OCI-LY7 (cell line): ENCODE measurements at regions not wholly inside any gene's neighbourhood (a gene's known extent, or its start where the extent isn't known, plus 50 kb on each side); places are given as distances from the start of the nearest gene placed in this dataset.

ENCODE experiments used
- BruUV-seq: library from RNA; stranded (reverse); fragments of 400-500 nt; replicated peaks from 2 replicates; lab custom pipeline; 2021; lab: Mats Ljungman, UMichigan
- CTCF ChIA-PET: fragments of 300-600 bp; sonication (Branson Sonifier 250); formaldehyde crosslinking; loops from one replicate; lab custom pipeline; 2022; ENCODE audit warnings: antibody characterized with exemption; ENCODE audit not compliant: unreplicated experiment; lab: Charles Lee
- POLR2A ChIA-PET: fragments of 300-600 bp; sonication (Branson Sonifier 250); formaldehyde crosslinking; loops from one replicate; lab custom pipeline; 2022; ENCODE audit warnings: antibody characterized with exemption; lab: Charles Lee
- DNase-seq: peaks from one replicate; pipeline ENCODE4 v3.0.0-alpha.2; 2015; ENCODE audit warnings: low spot score
- H2AFZ ChIP-seq: fragments of 200-600 bp; sonication (generic), shearing (Covaris generic); 2 replicates; pipeline ENCODE4 v1.6.1; 2014; ENCODE audit warnings: mild to moderate bottlenecking, antibody characterized with exemption, low read length, moderate library complexity
- H3K27ac ChIP-seq: fragments of 200-600 bp; sonication (generic); 2 replicates; pipeline ENCODE4 v1.5.1; 2014; ENCODE audit warnings: mixed run types, low read depth, mild to moderate bottlenecking, moderate library complexity, low read length, inconsistent platforms; ENCODE audit not compliant: poor library complexity, severe bottlenecking
- H3K36me3 ChIP-seq: fragments of 200-600 bp; sonication (generic); 2 replicates; pipeline ENCODE4 v1.6.1; 2014; ENCODE audit warnings: mild to moderate bottlenecking, antibody characterized with exemption, low read length, moderate library complexity, mixed read lengths; ENCODE audit not compliant: insufficient read depth
- H3K4me1 ChIP-seq: fragments of 200-600 bp; sonication (generic); 2 replicates; pipeline ENCODE4 v1.5.1; 2014; ENCODE audit warnings: mild to moderate bottlenecking, low read length; ENCODE audit not compliant: insufficient read depth, poor library complexity, severe bottlenecking
- H3K4me2 ChIP-seq: fragments of 200-600 bp; sonication (generic); 2 replicates; pipeline ENCODE4 v1.6.1; 2014; ENCODE audit warnings: mild to moderate bottlenecking, low read length
- H3K4me3 ChIP-seq: fragments of 200-600 bp; sonication (generic); 2 replicates; pipeline ENCODE4 v1.5.1; 2014; ENCODE audit warnings: mild to moderate bottlenecking, low read depth, low read length; ENCODE audit not compliant: poor library complexity, severe bottlenecking
- H3K79me2 ChIP-seq: fragments of 200-600 bp; sonication (generic); 2 replicates; pipeline ENCODE4 v1.6.1; 2016; ENCODE audit warnings: low read depth, mild to moderate bottlenecking, low read length, moderate library complexity, mixed read lengths; ENCODE audit not compliant: insufficient read depth
- H3K9me2 ChIP-seq: fragments of 200-600 bp; sonication (generic); 2 replicates; pipeline ENCODE4 v1.6.1; 2016; ENCODE audit warnings: mild to moderate bottlenecking, low read length, mixed read lengths; ENCODE audit not compliant: insufficient read depth
- H3K9me3 ChIP-seq: fragments of 200-600 bp; sonication (generic); 2 replicates; pipeline ENCODE4 v1.6.1; 2014; ENCODE audit warnings: mild to moderate bottlenecking, mixed run types, low read length, mixed read lengths
- H4K20me1 ChIP-seq: fragments of 200-600 bp; sonication (generic); 2 replicates; pipeline ENCODE4 v1.6.1; 2014; ENCODE audit warnings: mild to moderate bottlenecking, antibody characterized with exemption, low read length, moderate library complexity, mixed read lengths; ENCODE audit not compliant: insufficient read depth
- CTCF ChIP-seq: fragments of 200-600 bp; sonication (generic); conservative IDR thresholded peaks from 2 replicates; pipeline ENCODE4 v1.5.1; 2014; ENCODE audit warnings: mild to moderate bottlenecking, antibody characterized with exemption, low read length, moderate library complexity, mixed read lengths
- EZH2phosphoT487 ChIP-seq: fragments of 200-600 bp; sonication (generic); IDR thresholded peaks from 2 replicates; pipeline ENCODE4 v1.6.1; 2018; ENCODE audit warnings: low read depth, borderline replicate concordance, mild to moderate bottlenecking, mixed run types, antibody characterized with exemption, low read length, moderate library complexity, mixed read lengths
- intact Hi-C: fragments of 100-400 bp; cut with micrococcal nuclease; formaldehyde crosslinking; loops from one replicate; pipeline ENCODE4 v1.10.0; 2022; ENCODE audit not compliant: unreplicated experiment

- H2AFZ ChIP-seq = no peak overlapping the region
- no peaks in the 10 kb centered on the region for H3K79me2 ChIP-seq
- no peaks in the 10 kb centered on the region for H3K4me1 ChIP-seq
- TF ChIP-seq CTCF (no peak), EZH2phosphoT487 (no peak)
- no peak overlapping the region for H3K4me3 ChIP-seq
- H3K36me3 ChIP-seq = no peaks in the 10 kb centered on the region
- no peak overlapping the region for H3K27ac ChIP-seq
- H3K9me2 ChIP-seq = no peaks in the 10 kb centered on the region
- CTCF ChIA-PET = no interaction called here
- no peak overlapping the region for H3K4me2 ChIP-seq
- no peak for DNase-seq
- POLR2A ChIA-PET = no interaction called here
- H4K20me1 ChIP-seq = no peaks in the 10 kb centered on the region
- intact Hi-C loops = no loop called here
- H3K9me3 ChIP-seq = no peaks in the 10 kb centered on the region
- BruUV-seq = no TSS peak
These were observed 373.1 kb downstream of the LRIG3 start for GRCh38 chr12:58547217-58547616.

GRCh38 chr12:58548801-58549200 lies 371.5 kb downstream of the LRIG3 start:
- Histone ChIP-seq H3K4me1 (no peaks in the 10 kb centered on the region), H3K9me3 (no peaks in the 10 kb centered on the region), H4K20me1 (no peaks in the 10 kb centered on the region), H3K79me2 (no peaks in the 10 kb centered on the region), H3K27ac (no peak overlapping the region), H3K4me2 (no peak overlapping the region), H3K36me3 (no peaks in the 10 kb centered on the region), H3K9me2 (no peaks in the 10 kb centered on the region), H3K4me3 (no peak overlapping the region), H2AFZ (no peak overlapping the region)
- DNase-seq = no peak
- TF ChIP-seq CTCF = no peak
- no peak for TF ChIP-seq EZH2phosphoT487
- no TSS peak for BruUV-seq
- ChIA-PET CTCF (no interaction called here), POLR2A (no interaction called here)
- intact Hi-C loops = no loop called here

DNA sequence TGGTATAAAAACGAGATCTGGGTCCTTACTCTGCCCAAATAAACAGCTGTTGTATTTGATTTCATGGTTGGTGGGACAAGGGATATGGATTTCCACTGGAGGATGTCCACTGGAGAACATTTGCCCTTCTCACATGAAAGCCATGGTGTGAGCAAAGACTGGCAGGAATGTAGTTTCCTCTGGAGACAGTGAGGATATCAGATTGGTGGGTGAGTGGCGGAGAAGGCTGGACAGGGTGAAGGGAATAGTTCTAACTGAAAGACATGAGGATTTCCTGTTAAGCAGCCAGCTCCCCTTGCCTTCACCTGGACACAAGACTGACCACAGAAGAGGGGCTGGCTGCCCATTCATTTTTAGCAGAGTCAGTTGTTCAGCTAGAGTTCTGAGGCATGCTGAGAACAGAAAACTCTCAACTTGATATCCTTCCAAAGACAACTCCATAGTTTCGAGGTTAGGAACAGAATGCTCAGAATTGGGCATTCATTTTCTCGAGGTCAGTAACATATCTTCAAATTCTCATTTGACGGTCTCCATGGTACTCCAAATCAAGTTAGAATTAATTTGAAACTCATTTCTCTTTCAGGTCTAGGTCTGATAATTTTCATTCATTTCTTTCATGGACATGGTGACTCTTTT lies 365.7 kb downstream of the LRIG3 start:
- intact Hi-C loops = no loop called here
- CTCF ChIA-PET = no interaction called here

More for the DNA sequence above, 365.7 kb downstream of the LRIG3 start:
- no TSS peak for BruUV-seq
- Histone ChIP-seq H3K4me1 (no peaks in the 10 kb centered on the region), H3K36me3 (no peaks in the 10 kb centered on the region), H3K9me2 (no peaks in the 10 kb centered on the region), H3K9me3 (no peaks in the 10 kb centered on the region), H3K79me2 (no peaks in the 10 kb centered on the region), H2AFZ (no peak overlapping the region), H3K27ac (no peak overlapping the region), H3K4me3 (no peak overlapping the region), H4K20me1 (no peaks in the 10 kb centered on the region), H3K4me2 (no peak overlapping the region)
- POLR2A ChIA-PET = no interaction called here
- DNase-seq = no peak
- TF ChIP-seq CTCF = no peak
- TF ChIP-seq EZH2phosphoT487 = no peak
